Hepatic stellate cell (primary cell): ENCODE measurements at regions not wholly inside any gene's neighbourhood (a gene's known extent, or its start where the extent isn't known, plus 50 kb on each side); places are given as distances from the start of the nearest gene placed in this dataset.

Experiments
- DNase-seq: peaks from one replicate; pipeline ENCODE4 v3.0.0; 2011; ENCODE audit warnings: low spot score

DNA sequence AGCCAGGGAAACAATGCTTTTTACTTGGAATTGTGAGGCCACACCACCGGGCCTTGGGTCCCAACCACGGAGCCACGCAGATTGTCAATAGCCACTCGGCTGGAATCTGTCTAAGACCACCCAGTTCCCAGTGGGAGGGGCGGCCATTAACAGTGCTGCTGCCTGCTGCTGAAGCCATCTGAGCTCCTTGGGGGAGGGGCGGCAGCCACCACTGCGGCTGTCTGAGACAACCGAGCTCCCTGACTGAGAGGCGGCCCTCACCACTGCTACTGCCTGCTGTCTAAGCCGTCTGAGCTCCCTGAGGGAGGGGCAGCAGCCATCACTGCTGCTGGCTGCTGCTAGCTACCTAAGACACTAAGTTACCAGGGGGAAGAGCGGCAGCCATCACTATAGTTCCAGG, 64.3 kb downstream of the DMRTA2 start:
- no peak for DNase-seq

- no peak for DNase-seq
Measured at GRCh38 chr1:50357186-50357585, 66.1 kb downstream of the DMRTA2 start.

DNA sequence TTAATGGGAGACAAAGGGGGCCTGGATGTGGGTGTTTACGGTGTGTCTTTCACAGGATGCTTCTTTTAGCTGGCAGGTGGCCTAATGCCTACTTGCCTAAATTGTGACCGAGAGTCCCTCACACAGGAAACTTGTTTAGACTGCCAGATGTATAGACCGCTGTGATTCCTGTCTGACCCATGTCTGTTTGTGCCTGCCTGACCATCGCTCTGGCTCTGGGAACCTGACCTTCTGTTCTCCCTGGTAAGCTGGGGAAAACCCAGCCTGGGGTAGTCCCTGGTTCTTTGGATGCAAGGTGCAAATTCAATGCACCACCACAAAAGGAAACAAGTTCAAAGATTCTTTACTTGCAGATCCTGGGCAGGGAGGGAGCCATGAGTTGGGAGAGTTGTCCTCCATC, 68.4 kb downstream of the DMRTA2 start:
- DNase-seq = no peak

DNA sequence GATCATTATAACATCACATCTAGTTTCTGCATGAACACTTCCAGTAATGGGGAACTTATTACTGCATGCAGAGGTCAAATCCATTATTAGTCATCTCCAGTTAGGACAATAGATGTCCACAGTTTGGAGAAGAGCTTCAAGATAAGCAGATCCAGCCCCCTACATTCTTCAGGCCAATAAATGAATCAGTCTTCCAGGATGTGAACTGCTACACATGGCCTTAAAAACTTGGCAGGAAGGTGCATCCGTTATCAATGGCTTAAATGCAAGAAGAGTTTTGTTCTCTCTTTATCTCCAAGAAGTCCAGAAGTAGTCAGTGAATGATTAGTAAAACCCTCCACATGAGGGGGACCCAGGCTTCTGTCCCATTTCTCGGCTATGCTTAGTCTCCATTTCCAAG, 70.8 kb downstream of the DMRTA2 start:
- DNase-seq = no peak

DNA sequence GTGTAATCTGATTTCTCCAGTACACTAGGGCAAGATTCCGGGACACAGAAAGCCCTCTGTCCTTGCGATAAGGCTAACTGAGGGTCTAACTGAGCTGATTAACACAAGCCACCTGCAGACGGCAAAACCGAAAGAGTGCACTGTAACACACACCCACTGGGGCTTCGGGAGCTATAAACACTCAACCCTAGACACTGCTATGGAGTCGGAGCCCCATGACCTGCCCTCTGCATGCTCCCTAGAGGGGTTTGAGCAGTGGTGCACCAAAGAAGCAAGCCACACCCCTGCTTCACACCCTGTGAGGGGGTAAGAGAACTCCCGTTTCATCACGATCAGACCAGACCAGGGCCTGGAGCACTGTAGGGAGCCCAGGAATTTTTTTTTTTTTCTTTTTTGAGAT, 72.4 kb downstream of the DMRTA2 start:
- no peak for DNase-seq

DNA sequence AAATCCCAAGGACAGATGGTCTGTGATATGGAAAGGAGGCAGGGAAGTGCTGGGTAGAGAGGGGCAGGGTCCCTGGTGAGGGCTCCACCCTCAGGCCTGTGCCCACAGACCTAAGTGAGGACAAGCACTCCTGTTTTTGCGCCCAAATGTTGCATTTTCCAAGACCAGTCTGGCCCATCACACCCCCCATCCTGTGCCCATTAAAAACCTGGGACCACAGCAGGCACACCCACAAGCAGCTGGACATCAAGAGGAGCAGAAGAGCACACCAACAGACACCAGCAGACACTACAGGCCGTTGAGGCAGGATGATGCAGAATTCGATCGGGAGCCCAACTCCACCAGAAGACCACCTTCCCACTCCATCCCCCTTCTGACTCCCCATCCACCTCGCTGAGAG, 72.8 kb downstream of the DMRTA2 start:
- no peak for DNase-seq

DNA sequence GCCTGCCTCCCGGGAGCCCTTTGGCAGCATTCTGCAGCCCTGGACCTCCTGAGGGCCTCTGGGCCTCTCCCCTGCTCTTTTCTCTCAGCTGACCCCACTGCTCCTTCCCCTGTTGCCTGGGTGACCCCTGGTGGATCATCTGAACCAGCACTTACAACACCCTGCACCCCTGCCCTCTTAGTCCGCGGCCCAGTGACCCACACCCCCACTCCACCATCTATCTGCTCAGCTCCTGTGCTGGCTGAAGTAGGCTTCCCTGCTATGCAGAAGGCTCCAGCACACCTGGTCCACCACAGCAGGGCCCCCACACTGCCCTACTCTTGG, 74.0 kb downstream of the DMRTA2 start:
- DNase-seq = no peak

- peak; percentile 63 for DNase-seq
Measured at GRCh38 chr1:50348449-50349241, 74.6 kb downstream of the DMRTA2 start.

GRCh38 chr1:50347933-50348332, 75.3 kb downstream of the DMRTA2 start:
- no peak for DNase-seq

- DNase-seq = no peak
Measured at GRCh38 chr1:50346621-50347020, 76.6 kb downstream of the DMRTA2 start.

DNA sequence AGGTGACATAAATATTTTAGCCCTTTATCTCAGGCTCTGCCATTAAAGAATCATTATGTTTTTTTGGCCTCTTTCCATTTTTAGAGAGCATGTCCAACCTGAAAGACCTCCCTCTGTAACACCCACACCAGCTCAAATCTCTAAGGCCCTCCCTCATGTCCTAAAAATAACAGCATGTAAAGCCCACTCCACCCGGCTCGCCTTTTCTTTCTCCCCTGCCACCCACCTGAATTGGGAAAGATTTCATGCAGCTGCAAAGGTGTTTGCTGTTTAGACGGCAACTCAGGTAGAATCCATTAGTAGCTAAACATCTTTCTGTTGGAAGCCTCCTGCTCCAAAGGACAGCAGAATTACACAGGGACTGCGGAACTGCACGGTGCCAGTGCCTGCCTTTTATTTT, 79.9 kb downstream of the DMRTA2 start:
- DNase-seq = no peak

- no peak for DNase-seq
Measured at GRCh38 chr1:50342525-50342924, 80.7 kb downstream of the DMRTA2 start.

- no peak for DNase-seq
Measured at GRCh38 chr1:50335036-50335435, 88.2 kb downstream of the DMRTA2 start.

- peak; percentile 57 for DNase-seq
Measured at GRCh38 chr1:50333595-50333974, 89.7 kb downstream of the DMRTA2 start.

- peak; percentile 60 for DNase-seq
Measured at GRCh38 chr1:50332941-50333594, 90.2 kb downstream of the DMRTA2 start.

- DNase-seq = no peak
Measured at GRCh38 chr1:50329332-50329932, 93.8 kb downstream of the DMRTA2 start.

- no peak for DNase-seq
Measured at GRCh38 chr1:50328552-50328951, 94.7 kb downstream of the DMRTA2 start.

DNA sequence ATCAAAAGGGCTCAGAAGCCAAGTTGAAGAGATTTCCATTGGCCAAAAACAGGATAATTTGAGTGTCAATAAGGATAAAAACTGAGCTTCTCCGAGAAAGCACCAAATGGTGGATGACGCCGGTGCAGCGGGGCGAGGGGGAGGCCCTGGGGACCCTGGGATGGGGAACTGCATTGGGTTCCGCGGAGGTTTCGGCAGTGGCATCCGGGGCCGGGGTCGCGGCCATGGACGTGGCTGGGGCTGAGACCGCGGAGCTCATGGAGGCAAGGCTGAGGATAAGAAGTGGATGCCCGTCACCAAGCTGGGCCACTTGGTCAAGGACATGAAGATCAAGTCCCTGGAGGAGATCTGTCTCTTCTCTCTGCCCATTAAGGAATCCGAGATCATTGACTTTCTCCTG, 97.2 kb downstream of the DMRTA2 start:
- no peak for DNase-seq

DNA sequence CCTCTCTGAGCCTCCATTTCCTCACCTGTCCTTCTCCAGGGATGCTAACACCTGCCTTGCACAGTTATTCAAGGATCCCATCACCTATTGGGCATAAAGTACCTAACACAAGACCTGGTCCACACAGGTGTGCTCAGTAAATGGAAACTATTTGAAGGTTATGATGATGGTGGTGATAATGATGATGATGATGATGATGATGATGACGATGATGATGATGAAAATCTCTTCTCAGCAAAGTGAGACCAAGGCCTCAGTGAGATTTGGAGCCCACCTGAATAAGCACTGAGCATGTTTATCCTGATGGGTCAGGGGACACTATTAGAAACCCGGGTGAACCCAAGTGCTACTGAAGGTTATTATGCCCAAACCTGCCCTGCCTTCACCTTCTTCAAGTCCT, 100.7 kb downstream of the DMRTA2 start:
- DNase-seq = no peak

DNA sequence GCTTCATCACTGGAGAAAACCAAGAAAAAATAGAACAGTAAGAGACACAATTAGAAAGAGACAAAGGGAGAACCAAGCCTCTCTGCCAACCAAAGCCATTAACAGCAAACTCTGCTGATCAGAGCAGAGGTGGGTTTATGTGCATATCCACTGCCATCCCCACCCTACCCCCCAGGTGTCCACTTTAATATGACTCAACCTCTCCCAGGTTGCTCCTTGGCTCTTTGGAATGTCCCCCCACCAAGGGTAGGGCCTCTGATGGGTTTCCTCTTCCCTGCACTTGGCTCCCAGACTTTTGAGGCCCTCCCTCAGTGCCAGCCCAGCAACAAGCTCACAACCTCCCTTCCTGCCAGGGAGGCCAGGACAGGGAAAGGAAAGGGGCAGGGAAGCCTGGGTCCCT, 104.8 kb downstream of the DMRTA2 start:
- no peak for DNase-seq

DNA sequence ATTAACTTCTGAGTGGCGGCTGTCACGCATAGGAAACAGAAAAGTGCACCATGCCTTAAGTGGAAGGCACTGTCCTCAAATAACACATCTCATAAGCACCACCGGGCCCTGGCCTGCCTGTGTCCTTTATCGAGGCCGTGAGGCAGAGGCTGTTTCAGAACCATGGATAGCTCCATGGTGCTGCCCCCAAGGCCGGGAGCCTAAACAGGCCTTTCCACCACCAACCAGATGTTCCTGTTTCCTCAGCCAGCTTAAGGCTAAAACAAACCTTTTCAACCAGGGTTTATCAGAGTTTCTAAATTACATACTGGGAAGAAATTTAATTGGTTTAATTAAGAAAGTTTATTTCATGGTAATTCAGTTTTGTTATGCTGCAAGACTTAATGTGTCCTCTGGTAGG, 114.4 kb downstream of the DMRTA2 start:
- no peak for DNase-seq

- no peak for DNase-seq
Measured at GRCh38 chr1:50305808-50306207, 117.4 kb downstream of the DMRTA2 start.

DNA sequence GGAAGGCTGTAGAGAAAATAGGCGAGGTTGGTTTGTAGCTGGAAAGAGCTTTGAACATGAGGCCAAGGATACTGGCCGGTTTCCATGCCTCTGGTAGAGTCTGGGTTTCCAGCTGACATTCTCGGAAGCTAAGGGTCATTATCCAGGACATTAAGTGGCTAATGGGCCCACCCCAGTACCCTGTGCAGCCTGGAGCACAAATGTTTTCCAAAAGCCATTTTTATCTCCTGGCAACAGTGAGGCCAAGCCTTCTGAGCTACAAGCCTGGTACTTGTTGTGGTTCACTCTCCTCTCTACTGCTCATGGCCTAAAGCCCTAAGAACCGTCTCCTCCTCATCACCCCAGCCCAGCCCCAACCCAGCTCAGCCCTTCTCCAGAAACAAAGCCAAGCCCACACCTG, 122.9 kb downstream of the DMRTA2 start:
- no peak for DNase-seq

GRCh38 chr1:50295566-50295965, 127.7 kb downstream of the DMRTA2 start:
- DNase-seq = no peak
